OCI-LY3 (cell line): ENCODE measurements at regions not wholly inside any gene's neighbourhood (a gene's known extent, or its start where the extent isn't known, plus 50 kb on each side); places are given as distances from the start of the nearest gene placed in this dataset.

ENCODE experiments used
- EZH2phosphoT487 ChIP-seq: fragments of 200-600 bp; shearing (Covaris generic); IDR thresholded peaks from 2 replicates; pipeline ENCODE4 v1.6.1; 2018; ENCODE audit warnings: antibody characterized with exemption, mixed run types, low read depth
- TF ChIP-seq, protein P1 (sequence below): fragments of 200-600, 300-600 bp; sonication (generic); IDR thresholded peaks from 2 replicates; pipeline ENCODE4 v1.5.1; 2014; ENCODE audit warnings: antibody characterized with exemption, low read length, low read depth

GRCh38 chr2:38159191-38159590 lies 83.2 kb upstream of the CYP1B1 start:
- TF ChIP-seq EZH2phosphoT487: no peak
- TF ChIP-seq, protein P1, sequence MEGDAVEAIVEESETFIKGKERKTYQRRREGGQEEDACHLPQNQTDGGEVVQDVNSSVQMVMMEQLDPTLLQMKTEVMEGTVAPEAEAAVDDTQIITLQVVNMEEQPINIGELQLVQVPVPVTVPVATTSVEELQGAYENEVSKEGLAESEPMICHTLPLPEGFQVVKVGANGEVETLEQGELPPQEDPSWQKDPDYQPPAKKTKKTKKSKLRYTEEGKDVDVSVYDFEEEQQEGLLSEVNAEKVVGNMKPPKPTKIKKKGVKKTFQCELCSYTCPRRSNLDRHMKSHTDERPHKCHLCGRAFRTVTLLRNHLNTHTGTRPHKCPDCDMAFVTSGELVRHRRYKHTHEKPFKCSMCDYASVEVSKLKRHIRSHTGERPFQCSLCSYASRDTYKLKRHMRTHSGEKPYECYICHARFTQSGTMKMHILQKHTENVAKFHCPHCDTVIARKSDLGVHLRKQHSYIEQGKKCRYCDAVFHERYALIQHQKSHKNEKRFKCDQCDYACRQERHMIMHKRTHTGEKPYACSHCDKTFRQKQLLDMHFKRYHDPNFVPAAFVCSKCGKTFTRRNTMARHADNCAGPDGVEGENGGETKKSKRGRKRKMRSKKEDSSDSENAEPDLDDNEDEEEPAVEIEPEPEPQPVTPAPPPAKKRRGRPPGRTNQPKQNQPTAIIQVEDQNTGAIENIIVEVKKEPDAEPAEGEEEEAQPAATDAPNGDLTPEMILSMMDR: no peak
